ENCODE measurements at regions not wholly inside any gene's neighbourhood (a gene's known extent, or its start where the extent isn't known, plus 50 kb on each side); places are given as distances from the start of the nearest gene placed in this dataset.

DNA sequence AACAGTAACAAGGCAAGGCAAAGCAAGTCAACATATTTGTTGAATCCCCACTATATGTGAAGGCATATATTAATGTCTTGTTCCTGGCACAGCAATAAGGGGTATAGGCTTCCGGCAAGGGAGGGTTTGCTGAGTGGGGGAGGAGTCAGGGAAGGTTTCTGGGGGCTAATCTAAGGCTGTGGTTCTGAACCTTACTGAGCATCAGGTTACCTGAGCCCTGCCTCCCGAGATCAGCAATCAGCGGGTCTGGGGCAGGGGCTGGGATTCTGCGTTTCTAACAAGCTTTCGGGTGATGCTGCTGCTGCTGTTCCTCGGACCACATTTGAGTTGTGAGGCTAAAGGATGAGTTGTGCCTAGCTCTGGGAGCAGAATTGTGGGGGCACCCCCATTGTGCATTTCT is 401.7 kb upstream of the SPRED2 start:
- no peak overlapping the region for H3K4me3 ChIP-seq (ENCODE audit: control insufficient read depth, low read depth, low read length)
- TF ChIP-seq, protein P1, sequence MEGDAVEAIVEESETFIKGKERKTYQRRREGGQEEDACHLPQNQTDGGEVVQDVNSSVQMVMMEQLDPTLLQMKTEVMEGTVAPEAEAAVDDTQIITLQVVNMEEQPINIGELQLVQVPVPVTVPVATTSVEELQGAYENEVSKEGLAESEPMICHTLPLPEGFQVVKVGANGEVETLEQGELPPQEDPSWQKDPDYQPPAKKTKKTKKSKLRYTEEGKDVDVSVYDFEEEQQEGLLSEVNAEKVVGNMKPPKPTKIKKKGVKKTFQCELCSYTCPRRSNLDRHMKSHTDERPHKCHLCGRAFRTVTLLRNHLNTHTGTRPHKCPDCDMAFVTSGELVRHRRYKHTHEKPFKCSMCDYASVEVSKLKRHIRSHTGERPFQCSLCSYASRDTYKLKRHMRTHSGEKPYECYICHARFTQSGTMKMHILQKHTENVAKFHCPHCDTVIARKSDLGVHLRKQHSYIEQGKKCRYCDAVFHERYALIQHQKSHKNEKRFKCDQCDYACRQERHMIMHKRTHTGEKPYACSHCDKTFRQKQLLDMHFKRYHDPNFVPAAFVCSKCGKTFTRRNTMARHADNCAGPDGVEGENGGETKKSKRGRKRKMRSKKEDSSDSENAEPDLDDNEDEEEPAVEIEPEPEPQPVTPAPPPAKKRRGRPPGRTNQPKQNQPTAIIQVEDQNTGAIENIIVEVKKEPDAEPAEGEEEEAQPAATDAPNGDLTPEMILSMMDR (IDR thresholded peaks at IDR 0.05; ENCODE audit: control insufficient read depth, insufficient read depth, low read depth, low read length, missing control alignments) = no peak
- no peak for DNase-seq (ENCODE audit: low read depth)

DNA sequence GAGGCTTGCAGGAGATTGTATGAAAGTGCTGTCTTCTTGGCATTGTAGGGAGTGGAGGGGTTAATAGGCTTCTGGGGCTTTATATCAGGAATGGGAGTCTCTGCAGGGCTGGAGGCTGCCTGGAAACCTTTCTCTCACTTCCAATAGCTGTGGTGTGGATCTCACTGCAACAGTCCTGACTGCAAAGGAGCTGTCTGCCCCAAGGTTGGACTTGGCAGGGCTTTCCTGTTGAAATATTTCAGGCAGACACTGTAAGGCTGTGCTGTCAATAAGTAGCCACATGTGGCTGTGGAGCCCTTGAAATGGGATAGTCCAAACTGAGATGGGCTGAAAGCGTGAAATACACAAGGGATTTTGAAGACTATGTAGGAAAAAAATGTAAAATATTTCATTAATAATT is 399.1 kb upstream of the SPRED2 start:
- TF ChIP-seq, protein P1 (IDR thresholded peaks at IDR 0.05; ENCODE audit: control insufficient read depth, insufficient read depth, low read depth, low read length, missing control alignments) = no peak
- no peak overlapping the region for H3K4me3 ChIP-seq (ENCODE audit: control insufficient read depth, low read depth, low read length)
- DNase-seq (ENCODE audit: low read depth) = no peak

DNA sequence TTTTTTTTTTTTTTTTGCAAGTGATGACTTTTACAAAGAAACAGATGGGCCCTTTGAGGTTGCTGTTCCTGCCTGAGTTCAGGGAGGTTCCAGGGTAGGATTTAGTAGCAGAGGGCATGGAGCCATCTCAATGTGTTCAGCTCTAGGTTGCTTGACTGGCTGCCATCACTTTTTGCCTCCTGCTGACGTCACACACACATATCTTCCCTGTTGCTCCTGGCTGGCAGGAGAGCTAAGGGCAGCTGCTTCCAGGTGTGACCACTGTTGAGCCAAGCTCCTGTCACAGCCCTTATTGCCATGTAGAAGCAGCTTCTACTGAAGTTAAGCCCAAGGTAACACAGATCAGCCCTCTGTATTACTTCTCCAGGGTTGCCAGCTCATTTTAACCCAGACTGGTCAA is 394.2 kb upstream of the SPRED2 start:
- no peak for DNase-seq (ENCODE audit: low read depth)
- no peak overlapping the region for H3K4me3 ChIP-seq (ENCODE audit: control insufficient read depth, low read depth, low read length)
- TF ChIP-seq, protein P1 (IDR thresholded peaks at IDR 0.05; ENCODE audit: control insufficient read depth, insufficient read depth, low read depth, low read length, missing control alignments) = no peak

DNA sequence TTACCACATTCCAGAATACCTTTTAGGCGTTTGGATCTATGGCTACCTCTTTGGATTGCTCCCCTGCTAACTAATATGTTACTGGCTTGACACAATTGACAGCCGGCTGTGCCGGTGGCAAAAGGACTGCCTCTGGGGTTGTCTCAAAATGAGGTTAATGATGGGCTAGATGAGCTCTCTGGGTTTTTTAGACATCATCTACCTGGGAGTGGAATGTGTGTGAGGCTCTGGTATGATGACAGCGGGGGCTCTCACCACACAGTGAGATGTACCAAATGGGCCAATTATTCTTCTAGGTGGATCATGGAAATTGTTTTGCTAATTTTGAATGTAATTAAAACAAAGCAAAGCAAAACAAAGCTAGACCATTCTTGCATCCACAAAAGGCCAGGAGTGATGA is 391.1 kb upstream of the SPRED2 start:
- no peak overlapping the region for H3K4me3 ChIP-seq (ENCODE audit: control insufficient read depth, low read depth, low read length)
- no peak for DNase-seq (ENCODE audit: low read depth)
- TF ChIP-seq, protein P1 (IDR thresholded peaks at IDR 0.05; ENCODE audit: control insufficient read depth, insufficient read depth, low read depth, low read length, missing control alignments) = no peak

DNA sequence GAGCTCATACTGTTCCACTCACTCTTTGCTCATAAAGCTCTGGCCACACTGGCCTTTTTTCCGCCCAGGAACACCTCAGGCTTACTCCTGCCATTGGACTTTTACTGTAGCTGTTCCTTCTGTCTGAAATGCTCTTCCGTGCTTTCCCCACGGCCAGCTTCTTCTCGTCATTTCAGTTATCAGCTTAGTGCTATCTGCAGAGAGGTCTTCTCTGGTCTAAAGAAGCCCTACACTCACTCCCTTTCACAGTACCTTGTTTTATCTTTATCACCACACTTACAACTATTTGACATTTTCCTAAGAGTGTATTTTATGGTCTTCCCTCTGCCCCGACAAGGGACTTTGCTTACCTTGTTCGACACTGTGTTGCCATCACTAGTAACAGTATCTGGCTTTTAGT is 388.1 kb upstream of the SPRED2 start:
- H3K4me3 ChIP-seq (ENCODE audit: control insufficient read depth, low read depth, low read length) = no peak overlapping the region
- TF ChIP-seq, protein P1 (IDR thresholded peaks at IDR 0.05; ENCODE audit: control insufficient read depth, insufficient read depth, low read depth, low read length, missing control alignments) = no peak
- no peak for DNase-seq (ENCODE audit: low read depth)

DNA sequence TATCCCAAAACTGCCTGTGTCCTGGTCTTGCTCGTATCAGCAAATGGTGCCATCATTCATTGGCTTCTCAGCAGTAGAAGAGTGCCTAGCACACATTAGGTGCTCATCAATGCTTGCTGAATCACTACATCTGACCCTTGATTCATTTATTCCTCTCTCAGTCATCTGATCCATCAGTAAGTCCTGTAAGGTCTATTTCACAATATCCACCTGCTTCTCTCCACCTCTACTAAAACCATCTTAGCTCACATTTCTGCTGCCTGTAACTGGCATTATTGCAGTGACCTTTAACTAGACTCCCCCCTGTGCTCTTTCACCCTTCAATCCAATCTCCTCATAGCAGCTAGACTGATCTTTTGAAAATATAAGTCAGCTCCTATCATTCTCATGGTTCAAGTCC is 387.6 kb upstream of the SPRED2 start:
- no peak overlapping the region for H3K4me3 ChIP-seq (ENCODE audit: control insufficient read depth, low read depth, low read length)
- DNase-seq (ENCODE audit: low read depth) = no peak
- TF ChIP-seq, protein P1 (IDR thresholded peaks at IDR 0.05; ENCODE audit: control insufficient read depth, insufficient read depth, low read depth, low read length, missing control alignments) = no peak

DNA sequence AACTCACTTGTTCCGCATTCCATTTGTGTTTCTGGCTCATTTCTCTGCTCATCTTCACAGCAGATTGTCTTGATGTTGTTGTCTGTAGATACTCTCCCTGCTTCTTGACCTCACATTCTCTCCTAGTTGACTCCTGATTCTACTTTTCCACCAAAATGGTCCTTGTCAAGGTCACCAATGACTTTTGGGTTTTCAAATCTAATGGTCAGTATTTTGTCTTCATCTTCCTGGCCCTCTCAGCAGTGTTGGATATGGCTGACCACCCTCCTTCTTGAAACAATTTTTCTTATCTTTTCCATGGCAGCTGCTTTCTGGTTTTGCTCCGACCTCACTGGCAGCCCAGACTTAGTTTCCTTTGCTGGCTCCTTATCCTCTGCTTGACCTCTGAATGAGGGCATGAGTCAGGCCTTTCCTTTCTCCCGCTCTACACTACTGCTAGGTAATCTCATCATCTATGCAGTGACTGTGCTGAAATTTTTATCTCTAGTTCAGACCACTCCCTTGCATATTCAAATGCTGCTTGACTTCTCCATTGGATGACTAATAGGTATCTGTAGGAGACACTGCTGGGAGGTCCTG is 386.6 kb upstream of the SPRED2 start:
- TF ChIP-seq, protein P1 (IDR thresholded peaks at IDR 0.05; ENCODE audit: control insufficient read depth, insufficient read depth, low read depth, low read length, missing control alignments) = no peak
- DNase-seq (ENCODE audit: low read depth) = no peak
- H3K4me3 ChIP-seq (ENCODE audit: control insufficient read depth, low read depth, low read length) = no peak overlapping the region
